CD4-positive, alpha-beta T cell (primary cell): ENCODE measurements at regions not wholly inside any gene's neighbourhood (a gene's known extent, or its start where the extent isn't known, plus 50 kb on each side); places are given as distances from the start of the nearest gene placed in this dataset.

Experiments used
- ATAC-seq: fragments of 200-7000 bp; cut with Tn5 transposase; one replicate; pipeline ENCODE4 v1.10.0; 2022; ENCODE audit warnings: mild to moderate bottlenecking; ENCODE audit not compliant: poor library complexity
- CTCF ChIA-PET: fragments of 350-600 bp; sonication (Branson Sonifier 250); formaldehyde crosslinking; loops from one replicate; lab custom pipeline; 2021; ENCODE audit warnings: antibody characterized with exemption, inconsistent platforms; lab: Charles Lee
- POLR2A ChIA-PET: fragments of 350-600 bp; sonication (Branson Sonifier 250); formaldehyde crosslinking; loops from one replicate; lab custom pipeline; 2021; ENCODE audit warnings: antibody characterized with exemption, inconsistent platforms; lab: Charles Lee
- DNase-seq, 14 experiments: peaks; one replicate each; pipeline ENCODE4 v3.0.0-alpha.2; 2013 to 2020; ENCODE audit warnings: mixed read lengths in 2 of 14
- H3K27ac ChIP-seq, 2 donors: one replicate each; pipeline versions ENCODE4 v1.5.1 to v1.7.0; 2013; ENCODE audit warnings: low read length in 2 of 2, low read depth in 1 of 2, mild to moderate bottlenecking in 1 of 2
- H3K27me3 ChIP-seq, 2 experiments: 1 replicate in 1 of 2; 2 replicates in 1 of 2; pipeline versions ENCODE4 v1.6.1 to v1.7.0; 2013; ENCODE audit warnings: low read length in 2 of 2, control low read depth in 1 of 2, mild to moderate bottlenecking in 1 of 2, moderate library complexity in 1 of 2; ENCODE audit not compliant: insufficient read depth in 2 of 2, control insufficient read depth in 1 of 2
- H3K36me3 ChIP-seq: one replicate; pipeline ENCODE4 v1.6.1; 2013; ENCODE audit warnings: low read length, control low read depth; ENCODE audit not compliant: insufficient read depth
- H3K4me1 ChIP-seq: one replicate; pipeline ENCODE4 v1.6.1; 2013; ENCODE audit warnings: low read length, control low read depth; ENCODE audit not compliant: insufficient read depth
- H3K4me3 ChIP-seq: one replicate; pipeline ENCODE4 v1.5.1; 2013; ENCODE audit warnings: mild to moderate bottlenecking, low read length, moderate library complexity
- H3K9me3 ChIP-seq, 2 experiments: 1 replicate in 1 of 2; 2 replicates in 1 of 2; pipeline versions ENCODE4 v1.6.1 to v1.7.0; 2013; ENCODE audit warnings: low read length in 2 of 2, mild to moderate bottlenecking in 2 of 2, control low read depth in 1 of 2, moderate library complexity in 1 of 2; ENCODE audit not compliant: control insufficient read depth in 1 of 2, insufficient read depth in 1 of 2
- H3K27ac Mint-ChIP-seq: one replicate; pipeline ENCODE4 v1.8.0; 2020; ENCODE audit warnings: mixed read lengths
- H3K27me3 Mint-ChIP-seq: one replicate; pipeline ENCODE4 v1.8.0; 2021; ENCODE audit warnings: mixed read lengths
- H3K36me3 Mint-ChIP-seq: one replicate; pipeline ENCODE4 v1.8.0; 2021; ENCODE audit warnings: low read depth, mixed read lengths
- H3K4me1 Mint-ChIP-seq: one replicate; pipeline ENCODE4 v1.8.0; 2021; ENCODE audit warnings: low read depth, mixed read lengths
- H3K4me3 Mint-ChIP-seq: one replicate; pipeline ENCODE4 v1.8.0; 2020; ENCODE audit warnings: mild to moderate bottlenecking, mixed read lengths
- H3K9me3 Mint-ChIP-seq: one replicate; pipeline ENCODE4 v1.8.0; 2020; ENCODE audit warnings: mixed read lengths
- CTCF ChIP-seq: fragments of 200-600 bp; IDR thresholded peaks from one replicate; pipeline ENCODE4 v1.8.0; 2022; ENCODE audit warnings: antibody characterized with exemption, mild to moderate bottlenecking
- intact Hi-C, 2 experiments: fragments of 100-400 bp; cut with DNase I in 1 of 2; cut with micrococcal nuclease in 1 of 2; formaldehyde crosslinking; loops; one replicate each; pipeline versions ENCODE4 v1.15.1 to v1.9.0; 2023 to 2025; cut with DNase I, micrococcal nuclease

DNA sequence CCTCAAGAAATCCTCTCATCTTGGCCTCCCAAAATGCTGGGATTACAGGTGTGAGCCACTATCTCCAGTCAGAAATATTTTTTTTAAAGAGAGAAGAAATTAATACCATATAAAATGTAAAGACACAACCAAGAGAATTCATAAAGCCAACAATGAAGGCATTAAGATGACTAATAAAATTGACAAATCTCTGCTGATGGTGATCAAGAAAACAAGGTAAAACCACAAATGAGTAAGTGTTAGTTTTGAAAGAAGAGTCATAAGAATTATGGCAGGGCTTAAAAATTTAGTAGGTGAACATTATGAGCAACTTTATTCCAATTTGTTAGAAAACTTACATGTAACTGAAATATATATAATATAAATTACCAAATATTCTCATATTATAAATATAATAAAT, 752.8 kb upstream of the CELF4 start:
- H3K4me1 Mint-ChIP-seq = no peaks in the 10 kb centered on the region
- ChIA-PET CTCF (no interaction called here), POLR2A (no interaction called here)
- H3K9me3 ChIP-seq = peaks cover 0 to 7% of the 10 kb centered on the region in 2 experiments
- no peak for TF ChIP-seq CTCF
- no peaks in the 10 kb centered on the region for H3K27me3 Mint-ChIP-seq
- H3K36me3 Mint-ChIP-seq = no peaks in the 10 kb centered on the region
- H3K4me1 ChIP-seq = no peaks in the 10 kb centered on the region
- H3K36me3 ChIP-seq = no peaks in the 10 kb centered on the region
- H3K4me3 Mint-ChIP-seq = no peak overlapping the region
- H3K9me3 Mint-ChIP-seq = no peaks in the 10 kb centered on the region
- intact Hi-C loops = no loop called here
- H3K27ac ChIP-seq = no peak overlapping the region
- H3K4me3 ChIP-seq = no peak overlapping the region
- DNase-seq (no peak), ATAC-seq (no peak)
- H3K27ac Mint-ChIP-seq = no peak overlapping the region
- H3K27me3 ChIP-seq = no peaks in the 10 kb centered on the region

DNA sequence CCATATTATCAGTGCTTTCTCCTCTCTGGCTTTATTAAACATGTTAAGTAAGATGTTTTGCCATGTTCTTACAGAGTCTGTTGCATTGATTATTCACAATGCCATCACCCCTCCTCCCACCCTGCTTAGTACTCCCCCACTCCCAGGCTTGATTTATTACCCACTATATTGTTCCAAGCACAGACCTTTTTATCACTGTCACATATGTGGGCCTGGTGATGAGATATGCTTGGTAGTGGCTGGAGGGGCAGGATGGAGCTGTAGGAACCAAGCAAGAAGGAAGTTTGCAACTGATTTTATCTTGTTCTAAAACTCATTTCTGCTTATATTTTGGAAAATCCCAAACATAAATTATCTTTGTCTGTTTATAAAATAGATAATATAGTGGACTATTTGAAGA, 748.2 kb upstream of the CELF4 start:
- no peak overlapping the region for H3K27ac Mint-ChIP-seq
- Histone ChIP-seq H3K27me3 (no peaks in the 10 kb centered on the region), H3K4me1 (no peaks in the 10 kb centered on the region), H3K27ac (no peak overlapping the region), H3K4me3 (no peak overlapping the region), H3K9me3 (peaks cover 0 to 7% of the 10 kb centered on the region in 2 experiments), H3K36me3 (no peaks in the 10 kb centered on the region)
- intact Hi-C loops = no loop called here
- no peak for ATAC-seq
- CTCF ChIA-PET = no interaction called here
- H3K9me3 Mint-ChIP-seq = peaks cover 4% of the 10 kb centered on the region
- no peaks in the 10 kb centered on the region for H3K27me3 Mint-ChIP-seq
- no peak for TF ChIP-seq CTCF
- DNase-seq = no peak
- H3K4me1 Mint-ChIP-seq = no peaks in the 10 kb centered on the region
- H3K36me3 Mint-ChIP-seq = no peaks in the 10 kb centered on the region
- POLR2A ChIA-PET = no interaction called here
- H3K4me3 Mint-ChIP-seq = no peak overlapping the region

GRCh38 chr18:38312532-38312931, 746.9 kb upstream of the CELF4 start:
- ChIA-PET CTCF (no interaction called here), POLR2A (no interaction called here)
- H3K4me3 Mint-ChIP-seq = no peak overlapping the region
- ATAC-seq (no peak), DNase-seq (no peak)
- Histone ChIP-seq H3K27me3 (no peaks in the 10 kb centered on the region), H3K27ac (no peak overlapping the region), H3K4me1 (no peaks in the 10 kb centered on the region), H3K36me3 (no peaks in the 10 kb centered on the region), H3K9me3 (peaks cover 0 to 7% of the 10 kb centered on the region in 2 experiments), H3K4me3 (no peak overlapping the region)
- no peaks in the 10 kb centered on the region for H3K27me3 Mint-ChIP-seq
- no peak overlapping the region for H3K27ac Mint-ChIP-seq
- intact Hi-C loops = no loop called here
- H3K9me3 Mint-ChIP-seq = peaks cover 4% of the 10 kb centered on the region
- no peaks in the 10 kb centered on the region for H3K36me3 Mint-ChIP-seq
- no peak for TF ChIP-seq CTCF
- H3K4me1 Mint-ChIP-seq = no peaks in the 10 kb centered on the region
